ENCODE measurements at regions not wholly inside any gene's neighbourhood (a gene's known extent, or its start where the extent isn't known, plus 50 kb on each side); places are given as distances from the start of the nearest gene placed in this dataset.

GRCh38 chr9:105860516-105860915, 166.2 kb downstream of the TMEM38B start:
- DNase-seq (ENCODE audit: low read depth in 2 of 2, low spot score in 1 of 2): no peak

- DNase-seq (ENCODE audit: low read depth in 2 of 2, low spot score in 1 of 2): no peak
Observed at GRCh38 chr9:105861972-105862371, 167.6 kb downstream of the TMEM38B start.

GRCh38 chr9:105864248-105864898, 170.0 kb downstream of the TMEM38B start:
- DNase-seq (ENCODE audit: low read depth in 2 of 2, low spot score in 1 of 2): no peak

GRCh38 chr9:105865285-105865684, 170.9 kb downstream of the TMEM38B start:
- DNase-seq (ENCODE audit: low read depth in 2 of 2, low spot score in 1 of 2): no peak

GRCh38 chr9:105871540-105871939, 177.2 kb downstream of the TMEM38B start:
- DNase-seq (ENCODE audit: low read depth in 2 of 2, low spot score in 1 of 2): no peak

GRCh38 chr9:105873801-105874200, 179.5 kb downstream of the TMEM38B start:
- DNase-seq (ENCODE audit: low read depth in 2 of 2, low spot score in 1 of 2): no peak

GRCh38 chr9:105877721-105878120, 183.4 kb downstream of the TMEM38B start:
- no peak for DNase-seq (ENCODE audit: low read depth in 2 of 2, low spot score in 1 of 2)

GRCh38 chr9:105879181-105879580, 184.8 kb downstream of the TMEM38B start:
- DNase-seq (ENCODE audit: low read depth in 2 of 2, low spot score in 1 of 2): no peak

GRCh38 chr9:105880517-105880916, 186.2 kb downstream of the TMEM38B start:
- no peak for DNase-seq (ENCODE audit: low read depth in 2 of 2, low spot score in 1 of 2)

GRCh38 chr9:105881021-105881420, 186.7 kb downstream of the TMEM38B start:
- DNase-seq (ENCODE audit: low read depth in 2 of 2, low spot score in 1 of 2): no peak

GRCh38 chr9:105881654-105882349, 187.5 kb downstream of the TMEM38B start:
- peak; percentile 20 to 44 for DNase-seq (ENCODE audit: low read depth in 2 of 2, low spot score in 1 of 2)

GRCh38 chr9:105883847-105884246, 189.5 kb downstream of the TMEM38B start:
- no peak for DNase-seq (ENCODE audit: low read depth in 2 of 2, low spot score in 1 of 2)

- DNase-seq (ENCODE audit: low read depth in 2 of 2, low spot score in 1 of 2): no peak
Observed at GRCh38 chr9:105884416-105884815, 190.1 kb downstream of the TMEM38B start.

GRCh38 chr9:105886136-105886535, 191.8 kb downstream of the TMEM38B start:
- no peak for DNase-seq (ENCODE audit: low read depth in 2 of 2, low spot score in 1 of 2)

- DNase-seq (ENCODE audit: low read depth in 2 of 2, low spot score in 1 of 2): no peak
Observed at GRCh38 chr9:105887679-105888078, 193.3 kb downstream of the TMEM38B start.

- DNase-seq (ENCODE audit: low read depth in 2 of 2, low spot score in 1 of 2): no peak
Observed at GRCh38 chr9:105890046-105890822, 195.9 kb downstream of the TMEM38B start.

- no peak for DNase-seq (ENCODE audit: low read depth in 2 of 2, low spot score in 1 of 2)
Observed at GRCh38 chr9:105900123-105900522, 205.8 kb downstream of the TMEM38B start.

GRCh38 chr9:105901514-105902109, 207.3 kb downstream of the TMEM38B start:
- DNase-seq (ENCODE audit: low read depth in 2 of 2, low spot score in 1 of 2): no peak

GRCh38 chr9:105908069-105908468, 213.7 kb downstream of the TMEM38B start:
- no peak for DNase-seq (ENCODE audit: low read depth in 2 of 2, low spot score in 1 of 2)

- no peak for DNase-seq (ENCODE audit: low read depth in 2 of 2, low spot score in 1 of 2)
Observed at GRCh38 chr9:105911104-105911911, 217.0 kb downstream of the TMEM38B start.
